PC-9 (cell line): ENCODE measurements at regions not wholly inside any gene's neighbourhood (a gene's known extent, or its start where the extent isn't known, plus 50 kb on each side); places are given as distances from the start of the nearest gene placed in this dataset.
"Not testable (repeated sequence)": the region's sequence is repeated elsewhere in the genome, so short reads cannot be mapped to it uniquely, and the experiment has no call there.

Experiments used
- BruUV-seq: library from RNA; stranded (reverse); fragments of 400-500 nt; replicated peaks from 2 replicates; lab custom pipeline; 2021; lab: Mats Ljungman, UMichigan
- CTCF ChIA-PET: fragments of 300-600 bp; sonication (Branson Sonifier 250); formaldehyde crosslinking; loops from one replicate; lab custom pipeline; 2022; ENCODE audit warnings: antibody characterized with exemption; lab: Charles Lee
- POLR2A ChIA-PET: fragments of 300-600 bp; sonication (Branson Sonifier 250); formaldehyde crosslinking; loops from one replicate; lab custom pipeline; 2022; ENCODE audit warnings: antibody characterized with exemption; ENCODE audit not compliant: unreplicated experiment; lab: Charles Lee
- DNase-seq, 2 experiments: peaks; one replicate each; pipeline versions ENCODE4 v3.0.0 to v3.0.0-alpha.2; 2015 to 2022; ENCODE audit warnings: mixed read lengths in 1 of 2
- H2AFZ ChIP-seq: fragments of 200-600 bp; sonication (generic); 2 replicates; pipeline ENCODE4 v1.8.1; 2017; ENCODE audit warnings: antibody characterized with exemption
- H3F3A ChIP-seq: fragments of 200-600 bp; sonication (generic); 2 replicates; pipeline ENCODE4 v1.8.1; 2017; ENCODE audit warnings: antibody characterized with exemption, mild to moderate bottlenecking, low read depth; ENCODE audit not compliant: insufficient read depth
- H3K27ac ChIP-seq: fragments of 200-600 bp; sonication (generic); 2 replicates; pipeline ENCODE4 v1.6.1; 2016; ENCODE audit warnings: mixed run types
- H3K27me3 ChIP-seq: fragments of 200-600 bp; sonication (generic); 2 replicates; pipeline ENCODE4 v1.6.1; 2016; ENCODE audit warnings: low read depth, mixed run types; ENCODE audit not compliant: insufficient read depth
- H3K36me3 ChIP-seq: fragments of 200-600 bp; sonication (generic); 2 replicates; pipeline ENCODE4 v1.6.1; 2016; ENCODE audit warnings: low read depth, mixed run types
- H3K4me1 ChIP-seq: fragments of 200-600 bp; sonication (generic); replicated peaks from 2 replicates; pipeline ENCODE4 v1.6.1; 2016; ENCODE audit warnings: mixed run types; ENCODE audit not compliant: insufficient read depth
- H3K4me2 ChIP-seq: fragments of 200-600 bp; sonication (generic); 2 replicates; pipeline ENCODE4 v1.6.1; 2017; ENCODE audit warnings: mixed run types
- H3K4me3 ChIP-seq: fragments of 200-600 bp; sonication (generic); 2 replicates; pipeline ENCODE4 v1.6.1; 2016; ENCODE audit warnings: mixed run types
- H3K79me2 ChIP-seq: fragments of 200-600 bp; sonication (generic); 2 replicates; pipeline ENCODE4 v1.6.1; 2017; ENCODE audit warnings: low read depth, mixed run types
- H3K9me2 ChIP-seq: fragments of 200-600 bp; sonication (generic); 2 replicates; pipeline ENCODE4 v1.8.1; 2017; ENCODE audit warnings: mild to moderate bottlenecking; ENCODE audit not compliant: insufficient read depth
- H3K9me3 ChIP-seq: fragments of 200-600 bp; sonication (generic); 2 replicates; pipeline ENCODE4 v1.8.1; 2016; ENCODE audit warnings: low read depth; ENCODE audit not compliant: insufficient read depth
- H4K20me1 ChIP-seq: fragments of 200-600 bp; sonication (generic); 2 replicates; pipeline ENCODE4 v1.8.1; 2017; ENCODE audit not compliant: insufficient read depth
- EZH2 ChIP-seq: fragments of 200-600 bp; sonication (generic); IDR thresholded peaks from 2 replicates; pipeline ENCODE4 v1.8.0; 2017; ENCODE audit warnings: antibody characterized with exemption, low read depth
- intact Hi-C: fragments of 100-400 bp; cut with micrococcal nuclease; formaldehyde crosslinking; loops from one replicate; pipeline ENCODE4 v1.10.0; 2022; ENCODE audit not compliant: unreplicated experiment
- TF ChIP-seq, protein P1 (sequence below): fragments of 200-600 bp; sonication (generic); conservative IDR thresholded peaks from 2 replicates; pipeline ENCODE4 v1.6.1; 2017; ENCODE audit warnings: mixed run types, antibody characterized with exemption, mild to moderate bottlenecking, moderate library complexity

- no peaks in the 10 kb centered on the region for H3K4me1 ChIP-seq
- no peak overlapping the region for H3K4me2 ChIP-seq
- H3K36me3 ChIP-seq = no peaks in the 10 kb centered on the region
- no peak overlapping the region for H3K27ac ChIP-seq
- no peak for DNase-seq
- no TSS peak for BruUV-seq
- CTCF ChIA-PET = no interaction called here
- H3F3A ChIP-seq = no peaks in the 10 kb centered on the region
- TF ChIP-seq EZH2 = no peak
- TF ChIP-seq, protein P1, sequence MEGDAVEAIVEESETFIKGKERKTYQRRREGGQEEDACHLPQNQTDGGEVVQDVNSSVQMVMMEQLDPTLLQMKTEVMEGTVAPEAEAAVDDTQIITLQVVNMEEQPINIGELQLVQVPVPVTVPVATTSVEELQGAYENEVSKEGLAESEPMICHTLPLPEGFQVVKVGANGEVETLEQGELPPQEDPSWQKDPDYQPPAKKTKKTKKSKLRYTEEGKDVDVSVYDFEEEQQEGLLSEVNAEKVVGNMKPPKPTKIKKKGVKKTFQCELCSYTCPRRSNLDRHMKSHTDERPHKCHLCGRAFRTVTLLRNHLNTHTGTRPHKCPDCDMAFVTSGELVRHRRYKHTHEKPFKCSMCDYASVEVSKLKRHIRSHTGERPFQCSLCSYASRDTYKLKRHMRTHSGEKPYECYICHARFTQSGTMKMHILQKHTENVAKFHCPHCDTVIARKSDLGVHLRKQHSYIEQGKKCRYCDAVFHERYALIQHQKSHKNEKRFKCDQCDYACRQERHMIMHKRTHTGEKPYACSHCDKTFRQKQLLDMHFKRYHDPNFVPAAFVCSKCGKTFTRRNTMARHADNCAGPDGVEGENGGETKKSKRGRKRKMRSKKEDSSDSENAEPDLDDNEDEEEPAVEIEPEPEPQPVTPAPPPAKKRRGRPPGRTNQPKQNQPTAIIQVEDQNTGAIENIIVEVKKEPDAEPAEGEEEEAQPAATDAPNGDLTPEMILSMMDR = no peak
- no peaks in the 10 kb centered on the region for H3K79me2 ChIP-seq
- H4K20me1 ChIP-seq = no peaks in the 10 kb centered on the region
- H3K9me3 ChIP-seq = no peaks in the 10 kb centered on the region
- no peaks in the 10 kb centered on the region for H3K27me3 ChIP-seq
- intact Hi-C loops = no loop called here
- H3K9me2 ChIP-seq = no peaks in the 10 kb centered on the region
- no peak overlapping the region for H3K4me3 ChIP-seq
- POLR2A ChIA-PET = no interaction called here
- no peak overlapping the region for H2AFZ ChIP-seq
Observed at GRCh38 chr11:29227811-29228210, 789.0 kb downstream of the KCNA4 start.

- POLR2A ChIA-PET = no interaction called here
- Histone ChIP-seq H3K79me2 (no peaks in the 10 kb centered on the region), H3K27ac (no peak overlapping the region), H3K4me1 (no peaks in the 10 kb centered on the region), H3K4me2 (no peak overlapping the region), H3K27me3 (no peaks in the 10 kb centered on the region), H4K20me1 (no peaks in the 10 kb centered on the region), H3K9me2 (no peaks in the 10 kb centered on the region), H3F3A (no peaks in the 10 kb centered on the region), H3K4me3 (no peak overlapping the region), H3K9me3 (no peaks in the 10 kb centered on the region), H3K36me3 (no peaks in the 10 kb centered on the region), H2AFZ (no peak overlapping the region)
- CTCF ChIA-PET = no interaction called here
- intact Hi-C loops = no loop called here
- no peak for DNase-seq
- TF ChIP-seq, protein P1 = no peak
- TF ChIP-seq EZH2 = no peak
- no TSS peak for BruUV-seq
Observed at GRCh38 chr11:29224739-29225384, 792.0 kb downstream of the KCNA4 start.

DNA sequence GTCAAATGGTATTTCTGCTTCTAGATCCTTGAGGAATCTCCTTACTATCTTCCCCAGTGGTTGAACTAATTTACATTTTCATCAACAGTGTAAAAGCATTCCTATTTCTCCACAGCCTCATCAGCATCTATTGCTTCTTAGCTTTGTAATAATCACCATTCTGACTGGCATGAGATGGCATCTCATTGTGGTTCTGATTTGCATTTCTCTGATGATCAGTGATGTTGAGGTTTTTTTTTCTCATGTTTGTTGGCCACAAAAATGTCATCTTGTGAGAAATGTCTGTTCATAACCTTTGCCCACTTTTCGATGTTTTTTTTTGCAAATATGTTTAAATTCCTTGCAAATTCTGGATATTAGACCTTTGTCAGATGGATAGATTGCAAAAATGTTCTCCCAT is 797.3 kb downstream of the KCNA4 start:
- H4K20me1 ChIP-seq, CTCF ChIA-PET, H3K9me2 ChIP-seq, H3K27ac ChIP-seq, H3K4me2 ChIP-seq, H3K4me3 ChIP-seq, H3F3A ChIP-seq, H2AFZ ChIP-seq, H3K79me2 ChIP-seq, DNase-seq, intact Hi-C loops, H3K4me1 ChIP-seq, H3K27me3 ChIP-seq, BruUV-seq, POLR2A ChIA-PET, H3K9me3 ChIP-seq, H3K36me3 ChIP-seq: not testable (repeated sequence)

DNA sequence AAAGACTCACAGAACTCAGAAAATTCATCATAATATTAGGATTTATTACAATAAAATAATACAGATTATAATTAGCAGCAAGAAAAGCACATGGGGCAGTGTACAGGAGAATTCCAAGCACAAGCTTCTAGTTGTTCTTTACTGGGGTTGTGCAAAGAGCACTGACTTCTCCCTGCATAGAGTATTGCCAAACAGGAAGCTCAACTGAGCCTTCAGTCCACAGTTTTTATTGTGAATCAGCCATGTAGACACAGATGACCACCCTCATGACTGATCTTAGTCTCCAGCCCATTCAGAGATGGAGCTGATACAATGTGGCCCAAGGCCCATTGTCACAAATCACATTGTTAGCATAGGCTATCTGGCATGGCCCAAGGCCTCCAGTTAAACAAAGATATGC is 798.9 kb downstream of the KCNA4 start:
- no peaks in the 10 kb centered on the region for H3K9me2 ChIP-seq
- no peaks in the 10 kb centered on the region for H3K36me3 ChIP-seq
- no peak overlapping the region for H2AFZ ChIP-seq
- no TSS peak for BruUV-seq
- H3K4me1 ChIP-seq = no peaks in the 10 kb centered on the region
- TF ChIP-seq EZH2 = no peak
- TF ChIP-seq, protein P1 = no peak
- ChIA-PET CTCF (no interaction called here), POLR2A (no interaction called here)
- H3K27me3 ChIP-seq = no peaks in the 10 kb centered on the region
- no peaks in the 10 kb centered on the region for H4K20me1 ChIP-seq
- no peak overlapping the region for H3K4me3 ChIP-seq
- H3K9me3 ChIP-seq = no peaks in the 10 kb centered on the region
- no peak overlapping the region for H3K4me2 ChIP-seq
- no peaks in the 10 kb centered on the region for H3K79me2 ChIP-seq
- DNase-seq = no peak
- no peaks in the 10 kb centered on the region for H3F3A ChIP-seq
- no peak overlapping the region for H3K27ac ChIP-seq
- intact Hi-C loops = no loop called here
